AG10803 (cell line): ENCODE measurements at regions not wholly inside any gene's neighbourhood (a gene's known extent, or its start where the extent isn't known, plus 50 kb on each side); places are given as distances from the start of the nearest gene placed in this dataset.

Experiments
- DNase-seq: peaks from one replicate; pipeline ENCODE4 v3.0.0; 2010; ENCODE audit warnings: low read depth
- H3K4me3 ChIP-seq: 2 replicates; pipeline ENCODE4 v1.5.1; 2011; ENCODE audit warnings: mild to moderate bottlenecking, low read length, control low read depth
- TF ChIP-seq, protein P1 (sequence below): conservative IDR thresholded peaks from 2 replicates; pipeline ENCODE4 v1.5.1; 2011; ENCODE audit warnings: mild to moderate bottlenecking, low read length, control low read depth, inconsistent platforms

DNA sequence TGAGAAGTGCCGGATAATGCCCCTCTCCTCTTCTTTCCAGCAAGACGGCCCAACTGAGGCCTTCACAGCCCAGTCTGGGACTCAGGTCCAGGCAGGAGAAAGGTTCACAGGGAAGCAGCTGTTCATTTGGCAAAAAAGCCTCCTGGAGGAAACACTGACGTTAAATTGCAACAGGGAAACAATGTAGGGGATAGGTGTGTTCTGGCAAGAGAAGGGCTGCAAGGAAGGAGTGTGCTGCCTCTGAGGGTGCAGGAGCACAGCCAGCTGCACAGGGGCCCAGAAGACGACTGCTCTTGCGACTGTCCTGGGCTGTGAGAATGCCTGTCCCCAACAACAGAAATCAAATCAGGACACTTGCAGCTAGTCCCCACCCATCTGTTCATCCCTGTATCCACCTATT, 70.6 kb upstream of the PMEPA1 start:
- H3K4me3 ChIP-seq = no peak overlapping the region
- DNase-seq = no peak
- TF ChIP-seq, protein P1, sequence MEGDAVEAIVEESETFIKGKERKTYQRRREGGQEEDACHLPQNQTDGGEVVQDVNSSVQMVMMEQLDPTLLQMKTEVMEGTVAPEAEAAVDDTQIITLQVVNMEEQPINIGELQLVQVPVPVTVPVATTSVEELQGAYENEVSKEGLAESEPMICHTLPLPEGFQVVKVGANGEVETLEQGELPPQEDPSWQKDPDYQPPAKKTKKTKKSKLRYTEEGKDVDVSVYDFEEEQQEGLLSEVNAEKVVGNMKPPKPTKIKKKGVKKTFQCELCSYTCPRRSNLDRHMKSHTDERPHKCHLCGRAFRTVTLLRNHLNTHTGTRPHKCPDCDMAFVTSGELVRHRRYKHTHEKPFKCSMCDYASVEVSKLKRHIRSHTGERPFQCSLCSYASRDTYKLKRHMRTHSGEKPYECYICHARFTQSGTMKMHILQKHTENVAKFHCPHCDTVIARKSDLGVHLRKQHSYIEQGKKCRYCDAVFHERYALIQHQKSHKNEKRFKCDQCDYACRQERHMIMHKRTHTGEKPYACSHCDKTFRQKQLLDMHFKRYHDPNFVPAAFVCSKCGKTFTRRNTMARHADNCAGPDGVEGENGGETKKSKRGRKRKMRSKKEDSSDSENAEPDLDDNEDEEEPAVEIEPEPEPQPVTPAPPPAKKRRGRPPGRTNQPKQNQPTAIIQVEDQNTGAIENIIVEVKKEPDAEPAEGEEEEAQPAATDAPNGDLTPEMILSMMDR = no peak

DNA sequence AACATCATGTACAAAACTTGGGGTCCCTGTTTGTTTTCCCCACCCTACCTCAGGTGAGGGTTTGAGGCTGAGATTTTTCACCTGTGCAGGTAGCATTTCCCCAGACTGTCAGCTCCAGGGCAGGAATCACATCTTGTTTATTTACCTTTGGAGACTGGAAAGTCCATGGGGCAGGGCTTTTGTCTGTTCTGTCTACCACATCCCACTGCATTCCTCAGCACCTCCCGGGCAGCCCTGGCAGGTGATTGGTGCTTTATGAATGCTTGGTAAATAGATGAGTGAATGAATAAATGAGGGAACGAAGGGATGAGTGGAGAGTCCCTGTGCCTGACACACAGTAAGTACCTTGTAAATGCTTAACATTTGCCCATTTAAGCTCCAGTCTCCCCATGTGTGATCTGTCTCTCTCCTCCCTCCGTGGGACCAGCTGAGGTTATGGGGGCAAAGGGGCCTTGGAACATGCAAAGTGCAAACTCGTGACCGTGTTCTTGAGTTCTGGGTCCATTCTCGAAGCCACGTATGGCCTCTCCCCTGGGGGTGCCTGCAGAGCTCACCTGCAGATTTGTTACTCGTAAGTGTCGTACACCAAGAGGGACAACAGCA, 69.7 kb upstream of the PMEPA1 start:
- no peak for DNase-seq
- TF ChIP-seq, protein P1 = no peak
- no peak overlapping the region for H3K4me3 ChIP-seq

DNA sequence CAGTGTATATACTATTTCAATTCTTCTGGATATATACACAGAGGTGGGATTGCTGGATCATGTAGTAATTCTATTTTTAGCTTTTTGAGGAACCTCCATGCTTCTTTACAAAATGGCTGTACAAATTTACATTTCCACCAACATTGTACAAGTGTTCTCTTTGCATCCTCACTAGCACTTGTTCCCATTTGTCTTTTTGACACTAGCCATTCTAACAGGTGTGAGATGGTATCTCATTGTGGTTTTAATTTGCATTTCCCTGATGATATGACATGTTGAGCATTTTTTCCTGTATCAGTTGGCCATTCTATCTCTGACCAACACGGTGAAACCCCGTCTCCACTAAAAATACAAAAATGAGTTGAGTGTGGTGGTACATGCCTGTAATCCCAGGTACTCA, 68.1 kb upstream of the PMEPA1 start:
- TF ChIP-seq, protein P1 = no peak
- no peak for DNase-seq
- no peak overlapping the region for H3K4me3 ChIP-seq

GRCh38 chr20:57774951-57775350, 65.1 kb upstream of the PMEPA1 start:
- DNase-seq = no peak
- no peak overlapping the region for H3K4me3 ChIP-seq
- TF ChIP-seq, protein P1 = no peak

GRCh38 chr20:57774111-57774880, 64.5 kb upstream of the PMEPA1 start:
- TF ChIP-seq, protein P1 = no peak
- no peak for DNase-seq
- no peak overlapping the region for H3K4me3 ChIP-seq

DNA sequence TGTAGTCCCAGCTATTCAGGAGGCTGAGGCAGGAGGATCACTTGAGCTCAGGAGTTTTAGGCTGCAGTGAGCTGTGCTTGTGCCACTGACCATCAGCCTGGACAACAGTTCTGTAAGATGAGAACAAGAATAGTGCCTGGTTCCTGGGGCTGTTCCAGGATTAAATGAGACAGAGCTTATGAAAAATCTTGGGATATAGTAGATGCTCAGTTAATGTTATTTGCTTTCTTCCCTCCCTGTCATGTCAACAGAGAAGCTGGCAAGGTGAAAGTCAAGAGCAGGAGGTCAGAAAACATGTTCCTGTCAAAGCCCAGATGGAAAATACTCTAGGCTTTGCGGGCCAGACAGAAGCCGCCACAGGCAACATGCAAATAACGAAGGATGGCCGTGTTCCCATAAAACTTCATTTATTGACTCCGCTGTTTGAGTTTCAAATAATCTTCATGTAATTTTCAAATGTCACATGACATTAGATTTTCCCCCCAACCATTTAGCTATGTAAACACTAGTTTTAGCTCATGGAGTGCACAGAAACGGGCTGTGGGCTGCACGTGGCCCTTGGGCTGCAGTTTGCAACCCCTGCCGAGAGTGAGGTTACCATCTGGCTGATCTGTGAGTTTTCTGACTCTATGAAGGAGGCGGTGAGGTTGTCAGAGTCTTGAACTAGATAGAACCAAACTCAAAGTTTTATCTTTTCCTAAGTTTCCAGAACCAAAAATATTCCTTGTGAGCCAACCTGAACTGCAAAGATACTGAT, 63.4 kb upstream of the PMEPA1 start:
- TF ChIP-seq, protein P1 = no peak
- DNase-seq = no peak
- no peak overlapping the region for H3K4me3 ChIP-seq
